NCI-H82 (cell line): ENCODE measurements at regions not wholly inside any gene's neighbourhood (a gene's known extent, or its start where the extent isn't known, plus 50 kb on each side); places are given as distances from the start of the nearest gene placed in this dataset.

Experiments used
- DNase-seq: peaks from one replicate; lab custom pipeline; 2025; lab: John Stamatoyannopoulos, UW

DNA sequence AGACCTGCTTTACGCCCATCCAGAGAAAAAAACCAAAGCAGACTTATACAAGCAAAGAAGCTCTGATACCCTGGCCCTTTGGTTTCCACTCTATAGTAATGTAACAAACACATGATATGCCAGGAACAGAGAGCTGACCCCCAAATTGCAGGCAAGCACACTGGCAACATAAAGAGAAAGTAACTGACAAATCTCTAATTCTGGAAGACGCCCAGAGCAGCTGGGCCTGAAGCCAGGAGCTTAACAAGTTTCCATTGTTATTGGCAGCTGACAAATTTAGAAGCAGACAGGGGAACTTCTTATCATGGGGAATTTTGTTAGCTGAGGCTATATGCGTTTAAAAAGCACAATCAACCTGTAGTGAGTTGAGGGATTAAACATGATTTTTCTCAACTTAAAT, 158.0 kb downstream of the DLEU7 start:
- DNase-seq, result peak; percentile 84

DNA sequence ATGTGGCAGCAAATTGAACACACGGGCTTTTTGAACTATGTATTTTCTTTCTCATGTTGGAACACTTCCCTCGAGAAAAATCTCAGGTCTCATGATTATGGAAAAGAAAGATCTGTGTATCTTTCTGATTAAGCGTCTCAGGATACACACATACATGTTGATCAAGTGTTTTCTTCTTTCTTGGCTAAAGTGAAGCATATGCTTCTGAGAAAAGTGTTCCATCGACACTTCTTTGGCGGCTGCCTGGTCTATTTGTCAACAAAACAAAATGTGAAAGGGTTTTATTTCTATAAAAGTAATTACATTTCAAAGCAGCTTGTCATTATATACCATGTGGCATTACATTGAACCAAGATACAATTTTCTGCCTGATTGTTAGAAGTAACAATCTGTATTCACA, 157.5 kb downstream of the DLEU7 start:
- peak; percentile 48 for DNase-seq

DNA sequence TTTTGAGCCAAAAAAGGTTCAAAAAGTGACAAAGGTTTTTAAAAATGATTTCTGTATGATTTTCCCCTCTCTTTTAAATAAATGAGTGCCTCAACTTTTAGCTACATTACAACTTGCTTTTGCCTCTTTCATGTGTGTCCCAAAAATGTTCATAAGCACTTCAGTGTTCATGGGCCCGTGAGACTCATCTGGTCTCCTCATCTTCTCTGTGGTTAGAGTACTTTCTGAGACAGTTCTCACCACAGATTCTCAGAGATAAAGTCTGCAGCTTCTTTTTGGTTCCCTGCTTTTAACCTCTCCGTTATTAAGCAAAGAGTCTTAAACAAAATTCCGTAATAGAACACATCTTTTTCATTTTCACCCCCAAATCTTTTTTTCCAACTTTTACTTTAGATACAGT, 156.9 kb downstream of the DLEU7 start:
- no peak for DNase-seq

DNA sequence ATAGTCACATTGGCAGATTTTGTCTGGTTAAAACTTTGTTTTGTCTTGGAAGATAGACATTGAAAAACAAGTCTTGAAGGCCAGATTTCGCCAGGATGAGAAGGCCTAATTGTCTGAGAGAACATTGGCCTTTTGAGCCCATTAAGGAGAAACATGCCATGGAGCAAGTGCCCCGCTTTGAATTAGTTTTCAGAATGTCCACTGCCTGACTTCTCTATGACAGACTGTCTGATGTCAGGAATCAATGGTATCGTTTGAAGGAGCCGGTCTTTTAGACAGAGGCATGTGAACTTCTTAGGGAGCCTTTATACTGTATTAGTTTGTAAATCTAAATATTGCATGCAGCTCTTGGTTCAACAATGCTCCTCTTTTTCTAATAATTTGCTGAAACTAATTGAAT, 155.9 kb downstream of the DLEU7 start:
- no peak for DNase-seq

DNA sequence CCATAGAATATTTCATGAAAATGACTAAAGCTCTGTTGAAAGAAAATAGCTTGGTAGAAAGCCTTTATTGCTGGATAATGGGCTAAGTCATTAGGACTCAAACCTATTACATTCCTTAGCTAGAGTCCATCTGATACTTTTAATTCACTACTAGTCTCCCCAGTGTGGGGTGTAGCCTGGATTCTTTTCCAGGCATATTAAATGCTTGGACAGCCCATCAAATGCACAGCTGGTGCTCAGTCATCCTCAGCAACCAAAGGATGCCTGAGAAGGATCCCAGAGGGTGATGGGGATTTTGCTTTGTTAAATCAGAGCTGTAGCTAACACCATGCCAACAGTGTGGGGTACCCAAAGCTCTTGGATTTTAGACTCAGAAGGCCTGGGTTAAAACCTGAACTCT, 153.5 kb downstream of the DLEU7 start:
- DNase-seq, result peak; percentile 64

DNA sequence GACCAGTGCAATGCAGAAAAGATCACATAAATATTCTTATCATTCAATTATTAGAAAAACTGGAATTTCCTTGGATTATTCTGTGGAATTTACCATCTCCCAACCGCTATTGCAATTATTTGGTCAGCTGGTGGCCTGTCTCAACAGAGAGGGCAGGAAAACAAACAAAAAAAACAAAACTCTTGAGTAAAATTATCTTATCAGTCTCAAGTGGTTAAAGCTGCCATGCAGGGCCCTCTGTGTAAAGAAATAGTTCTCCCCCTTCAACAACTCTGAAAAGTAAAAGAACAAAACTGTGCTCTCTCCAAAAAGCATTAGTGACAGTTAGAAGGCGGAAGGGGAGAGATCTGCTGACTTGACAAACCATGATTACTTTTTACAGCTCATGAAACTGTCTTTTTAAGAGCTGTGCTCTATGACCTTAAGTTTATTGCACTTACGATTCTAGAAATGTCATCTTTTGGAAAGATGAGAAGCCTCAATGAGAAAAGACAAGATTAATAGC, 152.3 kb downstream of the DLEU7 start:
- DNase-seq, result no peak

DNA sequence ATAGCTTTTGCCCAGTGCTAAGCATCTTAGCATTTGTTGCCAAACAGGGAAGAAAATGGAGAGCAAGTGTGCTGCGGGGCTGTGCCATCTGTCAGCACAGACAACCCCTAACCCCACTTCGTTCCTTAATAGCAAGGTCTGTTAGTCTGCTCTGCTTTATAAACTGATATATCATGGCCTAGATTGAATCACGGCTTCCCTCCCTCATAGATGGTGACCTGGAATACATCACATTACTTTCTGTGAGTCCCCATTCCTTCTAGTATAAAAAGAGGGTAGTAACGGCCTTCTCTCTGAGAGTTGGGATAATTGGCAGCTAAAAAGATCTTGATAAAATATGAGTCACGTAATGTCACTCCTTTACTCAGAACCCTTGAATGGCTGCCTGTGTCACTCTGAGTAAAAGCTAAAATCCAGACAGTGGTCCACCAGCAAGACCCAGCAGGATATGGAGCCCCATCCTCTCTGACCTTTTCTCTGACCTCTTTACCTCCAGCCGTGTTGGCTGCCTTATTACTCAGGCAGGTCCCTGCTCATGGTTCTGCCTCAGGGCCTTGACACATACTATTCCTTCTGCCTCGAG, 151.7 kb downstream of the DLEU7 start:
- DNase-seq, result peak; percentile 81

DNA sequence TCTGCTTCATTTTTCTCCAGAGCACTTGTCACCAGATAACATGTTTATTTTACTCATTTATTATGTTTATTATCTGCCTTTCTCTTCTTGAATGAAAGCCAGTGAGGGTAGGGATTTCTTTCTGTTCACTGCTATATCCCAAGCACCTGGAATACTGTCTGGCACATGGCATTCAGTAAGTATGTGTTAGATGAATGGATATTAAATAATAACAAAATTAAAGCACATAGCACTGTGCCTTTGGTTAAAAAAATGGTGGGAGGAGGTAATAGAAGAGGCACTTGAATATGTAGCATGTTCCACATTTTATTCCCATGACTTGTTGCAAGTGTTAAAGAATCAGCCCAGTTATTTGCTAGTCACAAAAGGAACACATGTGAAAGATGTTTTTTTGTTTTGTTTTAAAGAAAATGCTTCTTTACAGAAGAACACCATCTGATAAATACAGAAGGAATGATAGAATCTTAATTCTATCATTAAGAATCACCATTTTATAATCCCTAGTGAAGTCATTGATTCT, 151.0 kb downstream of the DLEU7 start:
- no peak for DNase-seq

DNA sequence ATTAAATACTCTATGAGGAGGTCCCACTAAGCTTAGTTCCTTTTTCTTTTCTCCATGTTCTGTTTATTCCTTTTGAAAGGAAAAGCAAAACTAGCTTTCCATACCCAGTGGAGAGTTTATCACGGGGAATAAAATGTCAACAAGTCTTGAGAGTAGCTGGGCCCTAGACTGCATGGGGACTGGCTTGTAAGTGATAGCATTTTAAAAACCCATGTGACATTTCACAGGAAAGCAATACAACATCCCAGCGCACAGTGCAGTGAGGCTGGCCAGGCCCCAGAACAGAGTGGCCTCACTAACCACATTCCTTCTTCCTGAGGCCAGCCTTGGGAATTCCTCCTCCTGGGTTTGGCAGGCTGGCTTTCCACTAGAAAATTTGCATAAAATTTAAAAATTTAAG, 149.8 kb downstream of the DLEU7 start:
- no peak for DNase-seq

DNA sequence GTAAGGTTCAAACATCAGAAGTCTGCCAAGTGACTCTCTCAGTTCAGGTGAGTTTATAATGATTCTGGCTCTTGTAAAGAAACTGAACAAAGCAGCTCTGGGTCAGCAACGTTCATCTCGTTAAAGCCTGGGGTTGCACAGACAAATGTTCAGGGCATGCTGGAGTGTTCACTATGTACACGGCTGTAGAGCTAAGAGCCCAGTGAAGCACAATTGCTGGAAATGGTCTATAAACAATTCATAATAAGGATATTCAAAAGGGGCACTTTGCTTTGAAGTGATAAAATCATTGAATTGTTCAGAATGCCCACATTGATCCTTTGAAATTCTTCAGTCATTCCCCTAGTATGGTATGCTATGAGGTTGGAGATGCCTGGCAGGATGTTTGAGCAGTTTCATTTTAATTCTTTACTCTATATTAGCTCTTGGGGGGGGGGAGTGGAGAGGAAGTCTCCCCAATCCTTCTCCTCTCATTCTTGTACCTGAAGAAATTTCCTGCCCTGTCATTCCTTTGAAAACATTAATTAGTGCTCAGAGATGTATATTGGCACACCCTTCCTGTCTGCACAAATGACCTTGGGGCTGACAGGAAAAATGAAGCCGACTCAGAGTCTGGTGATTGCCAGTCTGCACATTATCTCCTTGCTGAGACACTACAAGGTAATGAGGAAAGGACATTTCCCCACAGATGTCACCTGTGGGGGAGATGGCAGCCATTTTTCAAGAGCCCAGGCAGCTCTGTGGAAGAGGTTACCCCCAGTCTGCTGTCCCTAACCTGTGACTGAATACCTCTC, 145.5 kb downstream of the DLEU7 start:
- no peak for DNase-seq

DNA sequence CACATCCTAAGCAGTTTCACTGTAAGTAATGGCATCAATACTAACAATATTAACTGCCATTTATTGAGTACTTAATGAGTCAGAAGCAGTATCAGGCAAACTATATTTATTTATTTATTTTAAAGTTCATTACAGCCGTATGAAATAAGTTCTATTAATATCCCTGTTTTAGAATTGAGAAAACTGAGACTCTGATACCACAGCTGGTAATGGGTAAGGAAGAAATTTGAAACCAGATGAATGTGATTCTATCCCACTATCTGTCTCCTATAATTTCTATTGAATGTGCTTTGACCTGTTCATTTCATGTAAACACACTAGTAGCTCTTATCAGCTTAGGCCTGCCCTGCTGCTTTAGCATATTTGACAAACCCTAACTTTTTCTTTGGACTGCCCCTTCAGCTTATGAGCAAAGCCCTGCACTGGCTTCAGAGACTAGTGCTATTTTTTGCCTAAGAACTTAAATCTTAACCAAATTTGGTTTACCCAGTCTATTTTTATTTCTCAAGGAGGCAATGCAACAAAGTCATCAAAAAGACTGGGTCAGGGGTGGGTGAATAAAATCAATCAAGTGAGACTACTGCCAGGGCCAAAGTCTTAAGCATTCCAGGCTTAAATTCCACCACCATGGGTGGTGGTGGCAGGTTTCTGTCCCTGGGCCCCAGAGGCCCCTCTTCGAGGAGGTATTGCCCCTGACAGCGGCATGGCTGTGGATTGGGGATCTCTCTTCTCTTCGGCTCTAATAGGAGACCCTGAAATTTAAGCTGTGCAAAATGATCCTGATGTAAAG, 143.4 kb downstream of the DLEU7 start:
- no peak for DNase-seq

DNA sequence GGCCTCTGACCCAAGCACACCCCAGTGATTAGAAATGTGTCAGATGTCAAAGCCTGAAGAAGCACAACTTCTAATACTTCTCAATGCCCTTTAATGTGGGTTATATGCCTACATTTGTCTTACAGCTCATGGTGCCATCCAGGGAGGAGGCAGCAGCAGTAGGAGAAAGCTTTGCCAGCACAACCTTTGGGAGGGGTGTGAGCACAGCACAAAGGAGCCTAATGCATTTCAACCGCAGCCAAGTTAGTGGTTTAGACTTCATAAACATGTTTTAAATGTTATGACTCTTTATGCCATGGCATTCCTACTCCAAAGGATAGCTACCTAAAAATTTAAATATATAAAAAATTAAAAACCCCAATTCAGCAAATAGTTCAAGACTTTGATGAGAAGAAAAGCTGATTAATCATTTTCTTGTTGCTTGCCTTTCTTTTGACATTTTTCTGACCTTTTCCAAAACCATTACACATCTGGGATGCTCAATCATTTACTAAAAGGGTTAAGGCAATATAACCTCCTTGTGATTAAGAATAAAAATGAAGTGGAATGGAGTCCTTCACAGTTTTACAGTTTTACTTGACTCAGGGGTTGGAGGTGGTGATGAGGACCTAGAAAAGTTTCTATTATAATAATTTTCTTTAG, 142.7 kb downstream of the DLEU7 start:
- DNase-seq, result no peak

DNA sequence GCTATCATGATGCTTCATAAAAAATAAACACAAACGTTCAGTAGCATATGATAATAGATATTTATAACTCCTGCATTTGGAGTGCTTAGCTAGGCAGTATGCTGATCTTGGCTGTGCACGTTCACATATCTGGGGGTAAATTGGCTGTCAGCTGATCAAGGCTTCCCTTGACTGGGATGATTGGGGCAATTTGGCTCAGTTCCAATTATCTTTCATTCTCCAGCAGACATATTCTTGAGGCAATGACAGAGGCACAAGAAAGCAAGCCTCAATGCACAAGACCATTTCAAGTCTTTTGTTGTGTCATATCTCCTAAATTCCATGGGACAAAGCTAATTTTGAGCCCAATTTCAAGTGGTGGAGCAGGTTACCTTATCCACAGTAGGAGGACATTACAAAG, 142.0 kb downstream of the DLEU7 start:
- DNase-seq, result peak; percentile 22

DNA sequence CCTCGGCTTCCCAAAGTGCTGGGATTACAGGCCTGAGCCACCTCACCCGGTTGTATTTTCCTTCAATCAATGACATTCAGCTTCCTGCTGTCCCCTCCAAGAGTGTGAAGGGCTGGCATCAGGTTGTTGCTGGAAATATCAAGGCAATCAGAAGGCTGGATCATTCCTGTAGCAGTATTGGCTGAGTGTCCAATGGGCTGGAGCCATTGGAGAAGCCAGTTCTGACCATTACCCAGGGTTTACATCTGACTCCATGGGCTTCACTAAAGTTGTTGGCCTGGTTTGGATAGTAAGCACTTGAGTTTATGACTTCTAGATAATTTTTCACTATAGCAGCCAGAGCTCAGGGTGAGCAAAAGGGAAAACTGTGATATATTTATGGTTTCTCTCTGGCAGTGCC, 137.0 kb downstream of the DLEU7 start:
- DNase-seq, result no peak

DNA sequence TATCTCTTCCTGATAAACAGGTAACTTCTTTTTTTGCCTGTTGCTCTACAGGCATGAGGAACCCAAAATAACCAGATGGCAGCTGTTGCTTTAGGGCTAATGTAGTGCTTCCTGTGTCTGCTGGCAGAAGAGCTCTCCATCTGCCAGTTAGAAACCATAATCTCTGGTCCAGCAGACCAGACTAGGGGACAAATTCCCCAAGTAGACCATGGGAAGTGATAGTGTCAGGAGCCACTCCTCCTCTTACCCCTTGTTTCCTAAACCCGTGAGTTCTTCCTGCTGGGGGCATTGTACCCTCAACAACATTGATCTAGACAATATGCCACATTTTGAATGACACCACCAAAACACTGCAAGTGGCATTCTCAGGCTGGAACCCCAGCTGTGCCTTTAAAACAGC, 135.9 kb downstream of the DLEU7 start:
- peak; percentile 90 for DNase-seq

DNA sequence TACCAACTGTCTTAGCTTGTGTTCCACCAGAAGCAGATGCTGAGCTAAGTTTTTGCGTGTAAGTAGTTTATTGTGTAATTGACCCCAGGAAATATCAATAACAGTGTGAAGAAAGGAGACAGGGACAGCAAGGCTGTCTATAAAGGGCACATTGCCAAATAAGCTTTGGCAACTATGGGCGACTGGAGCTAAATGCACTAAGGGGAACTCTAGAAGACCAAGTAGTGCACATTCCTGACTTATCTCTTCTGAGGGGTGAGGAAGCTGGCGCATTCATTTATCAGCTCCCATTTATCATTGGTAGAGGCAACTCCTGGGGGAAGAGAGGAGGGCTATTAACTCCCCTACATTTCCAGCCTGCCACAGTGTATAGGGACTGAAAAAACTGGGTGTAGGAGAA, 135.0 kb downstream of the DLEU7 start:
- DNase-seq, result peak; percentile 90

DNA sequence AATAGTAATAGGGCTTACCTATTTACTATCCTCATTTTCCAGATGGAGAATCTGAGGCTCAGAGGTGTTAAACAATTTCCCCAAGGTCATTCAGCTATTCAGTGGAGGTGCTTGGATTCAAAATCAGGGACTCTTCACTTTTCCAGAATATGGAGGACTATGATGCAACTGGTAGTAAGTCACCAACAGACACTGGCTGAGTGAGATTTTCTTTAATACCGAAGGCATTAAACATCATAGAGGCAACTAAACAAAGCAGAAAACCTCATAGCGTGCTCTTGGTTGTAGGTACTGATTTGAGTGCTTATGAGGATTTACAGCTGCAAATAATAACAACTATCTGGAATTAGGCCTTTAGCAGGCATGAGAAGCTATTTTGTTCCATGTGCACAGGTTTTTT, 134.4 kb downstream of the DLEU7 start:
- DNase-seq, result no peak

DNA sequence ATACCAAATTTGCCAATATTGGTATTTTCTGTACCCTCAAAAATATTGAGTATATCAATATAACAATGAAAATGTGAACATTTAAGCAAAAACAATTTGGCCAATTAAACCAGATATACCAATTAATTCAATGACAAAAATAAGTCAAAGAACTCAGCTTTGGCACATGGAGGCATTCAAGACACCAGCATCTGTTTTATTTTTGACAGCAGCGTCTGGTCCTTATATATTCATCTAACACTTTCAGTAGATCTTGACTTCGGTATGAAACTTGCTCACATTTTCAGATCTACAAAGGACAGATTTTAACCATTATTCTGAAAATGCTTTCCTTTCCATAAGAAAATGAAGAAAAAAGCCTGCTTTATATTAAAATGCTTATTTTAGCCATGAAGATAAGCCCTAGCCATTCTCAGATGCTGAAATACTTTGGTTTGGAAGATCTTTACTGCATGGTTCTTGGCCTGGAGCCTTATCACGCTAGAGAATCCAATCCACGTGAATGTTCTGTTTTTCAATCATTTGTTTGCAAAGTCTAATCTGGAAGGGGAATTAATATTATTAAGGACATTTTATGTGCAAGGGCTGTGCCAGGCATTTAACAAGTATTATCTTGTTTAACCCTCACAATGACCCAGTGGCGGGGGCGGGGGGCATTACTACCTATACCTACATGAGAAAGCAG, 132.2 kb downstream of the DLEU7 start:
- peak; percentile 33 for DNase-seq

DNA sequence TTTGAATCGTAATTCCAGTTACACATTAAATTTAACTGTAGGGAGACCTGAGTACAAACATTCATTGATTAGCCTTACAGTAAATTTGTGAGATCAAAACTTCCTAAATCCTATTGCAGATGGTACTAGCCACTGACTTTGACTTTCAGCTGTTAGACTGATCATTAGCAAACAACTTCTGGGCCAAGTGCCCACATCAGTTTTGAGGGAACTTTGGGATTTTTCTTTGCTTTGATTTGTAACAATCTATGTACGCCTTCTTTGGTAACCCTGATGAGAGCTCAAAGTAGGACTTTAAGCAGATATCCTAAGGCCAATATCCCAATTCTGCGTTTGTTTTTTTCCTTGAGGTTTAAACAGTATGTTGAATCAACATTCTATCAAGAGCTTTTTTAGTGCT, 131.5 kb downstream of the DLEU7 start:
- no peak for DNase-seq

DNA sequence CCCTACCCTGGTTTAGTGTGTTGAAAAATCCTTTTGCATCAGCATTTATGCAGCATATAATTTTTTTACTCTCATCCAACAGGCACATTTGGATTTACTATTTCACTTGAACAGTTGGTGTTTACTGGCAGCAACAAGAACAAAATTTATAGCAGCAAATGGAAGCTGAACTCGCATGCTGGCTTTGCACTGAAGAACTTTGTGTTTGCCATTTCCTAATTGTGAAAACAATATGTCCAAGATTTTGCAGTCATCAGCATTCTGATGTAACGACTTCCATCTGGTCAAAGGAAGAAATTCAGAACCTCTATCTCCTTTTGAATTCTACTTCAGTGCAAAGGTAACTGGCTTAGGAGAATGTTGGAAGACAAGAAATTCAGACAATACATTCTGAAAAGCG, 131.0 kb downstream of the DLEU7 start:
- DNase-seq, result no peak

DNA sequence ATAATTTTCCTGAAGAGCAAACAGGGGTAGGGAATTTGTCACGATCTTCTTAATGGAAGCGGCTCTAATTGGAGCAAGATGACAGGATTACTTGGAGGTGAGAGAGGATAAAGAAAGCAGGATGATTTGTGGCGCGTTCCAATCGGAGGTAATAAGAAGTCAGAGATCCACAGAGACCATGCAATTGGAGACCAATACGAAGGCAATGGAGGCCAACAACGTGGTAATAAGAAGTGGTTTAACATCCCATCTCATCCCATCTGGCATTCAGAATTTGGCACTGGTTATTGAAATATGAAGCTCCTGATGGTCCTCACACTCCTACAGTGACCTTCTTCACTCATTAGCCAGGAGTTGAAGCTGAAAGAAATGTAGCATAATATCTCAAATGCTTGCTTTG, 130.6 kb downstream of the DLEU7 start:
- DNase-seq, result peak; percentile 96
